Activated naive CD4-positive, alpha-beta T cell treated with anti-CD3 and anti-CD28 coated beads, Interleukin-2, amount 50 U/mL, for 72 hours (primary cell): ENCODE measurements at regions not wholly inside any gene's neighbourhood (a gene's known extent, or its start where the extent isn't known, plus 50 kb on each side); places are given as distances from the start of the nearest gene placed in this dataset.

Source experiments
- ATAC-seq, 2 donors: fragments of 150-1000 bp; cut with Tn5 transposase; 2 replicates each; pipeline ENCODE4 v1.10.0; 2021; ENCODE audit warnings: mild to moderate bottlenecking in 2 of 2, moderate library complexity in 2 of 2
- DNase-seq, 2 donors: peaks; one replicate each; pipeline ENCODE4 v3.0.0; 2021 to 2022; ENCODE audit warnings: low spot score in 2 of 2
- H3K27ac Mint-ChIP-seq, 2 donors: one replicate each; pipeline ENCODE4 v1.8.0; 2022; ENCODE audit warnings: mild to moderate bottlenecking in 2 of 2, mixed read lengths in 2 of 2
- H3K36me3 Mint-ChIP-seq, 2 donors: one replicate each; pipeline ENCODE4 v1.8.0; 2022; ENCODE audit warnings: mixed read lengths in 2 of 2
- H3K9me3 Mint-ChIP-seq, 2 donors: one replicate each; pipeline ENCODE4 v1.8.0; 2022; ENCODE audit warnings: mixed read lengths in 2 of 2

DNA sequence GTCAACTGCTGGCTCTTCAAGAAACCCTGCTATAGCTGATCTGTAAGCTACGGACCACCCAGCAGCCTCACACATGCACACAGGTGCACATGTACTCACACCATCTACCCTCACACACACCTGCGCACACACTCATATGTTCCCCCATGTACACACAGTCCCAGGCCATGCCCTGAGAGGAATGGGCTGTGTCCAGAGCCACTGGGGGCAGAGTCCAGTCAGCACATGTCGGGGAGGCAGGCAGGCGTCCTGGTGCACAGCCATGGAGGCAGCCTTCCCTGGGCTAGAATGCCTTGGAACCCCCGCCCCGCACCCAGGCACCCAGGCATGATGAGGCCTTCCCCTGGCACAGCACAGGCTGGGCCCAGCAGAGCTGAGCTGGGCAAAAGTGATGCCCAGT lies 58.3 kb upstream of the DLK1 start:
- Mint-ChIP-seq H3K27ac (no peak overlapping the region), H3K9me3 (no peaks in the 10 kb centered on the region)

DNA sequence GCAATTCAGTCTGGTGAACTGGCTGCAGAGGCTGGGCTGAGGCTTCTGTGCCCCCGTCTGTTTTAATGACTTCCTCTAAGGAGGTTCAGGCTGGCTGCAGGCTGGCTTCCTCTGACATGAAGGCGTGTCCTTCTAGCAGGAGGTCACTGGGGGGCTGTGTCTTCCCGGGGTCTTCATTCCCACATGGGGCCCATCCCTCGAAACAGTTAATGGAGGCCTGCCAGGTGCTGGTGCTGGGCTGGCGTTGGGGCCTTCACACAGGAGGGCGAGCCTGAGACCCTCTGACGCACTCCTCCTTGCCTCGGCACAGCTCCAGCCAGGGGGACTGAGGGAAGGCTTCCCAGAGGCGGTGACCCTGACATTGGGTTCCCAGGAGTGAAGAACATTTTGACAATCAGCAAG lies 57.7 kb upstream of the DLK1 start:
- Mint-ChIP-seq H3K36me3 (no peaks in the 10 kb centered on the region), H3K9me3 (no peaks in the 10 kb centered on the region), H3K27ac (no peak overlapping the region)
- ATAC-seq, result no peak
- DNase-seq, result no peak

More for the DNA sequence above, 58.3 kb upstream of the DLK1 start:
- ATAC-seq (peak in 1 of 2 donors; percentile 5), DNase-seq (no peak)
- no peaks in the 10 kb centered on the region for H3K36me3 Mint-ChIP-seq

DNA sequence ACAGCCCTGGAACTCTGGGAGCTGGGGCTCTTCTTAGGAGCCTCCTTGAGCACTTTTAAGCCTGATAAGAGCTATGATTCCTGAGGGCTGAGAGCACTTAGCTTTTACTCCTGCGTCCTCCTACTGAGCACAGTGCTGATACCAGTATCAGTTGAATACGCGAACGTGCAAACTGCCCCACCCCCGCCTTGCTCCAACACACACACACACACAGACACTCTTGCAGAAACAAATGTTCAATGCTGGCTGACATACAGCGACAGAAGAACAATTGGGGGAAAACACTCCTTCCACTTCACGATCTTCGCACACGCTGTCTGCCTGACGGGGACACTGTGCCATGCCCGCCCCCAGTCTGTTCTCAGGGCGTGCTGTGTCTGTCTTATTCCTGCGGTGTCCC lies 57.2 kb upstream of the DLK1 start:
- Mint-ChIP-seq H3K9me3 (no peaks in the 10 kb centered on the region), H3K27ac (no peak overlapping the region), H3K36me3 (no peaks in the 10 kb centered on the region)
- no peak for ATAC-seq
- DNase-seq, result no peak

DNA sequence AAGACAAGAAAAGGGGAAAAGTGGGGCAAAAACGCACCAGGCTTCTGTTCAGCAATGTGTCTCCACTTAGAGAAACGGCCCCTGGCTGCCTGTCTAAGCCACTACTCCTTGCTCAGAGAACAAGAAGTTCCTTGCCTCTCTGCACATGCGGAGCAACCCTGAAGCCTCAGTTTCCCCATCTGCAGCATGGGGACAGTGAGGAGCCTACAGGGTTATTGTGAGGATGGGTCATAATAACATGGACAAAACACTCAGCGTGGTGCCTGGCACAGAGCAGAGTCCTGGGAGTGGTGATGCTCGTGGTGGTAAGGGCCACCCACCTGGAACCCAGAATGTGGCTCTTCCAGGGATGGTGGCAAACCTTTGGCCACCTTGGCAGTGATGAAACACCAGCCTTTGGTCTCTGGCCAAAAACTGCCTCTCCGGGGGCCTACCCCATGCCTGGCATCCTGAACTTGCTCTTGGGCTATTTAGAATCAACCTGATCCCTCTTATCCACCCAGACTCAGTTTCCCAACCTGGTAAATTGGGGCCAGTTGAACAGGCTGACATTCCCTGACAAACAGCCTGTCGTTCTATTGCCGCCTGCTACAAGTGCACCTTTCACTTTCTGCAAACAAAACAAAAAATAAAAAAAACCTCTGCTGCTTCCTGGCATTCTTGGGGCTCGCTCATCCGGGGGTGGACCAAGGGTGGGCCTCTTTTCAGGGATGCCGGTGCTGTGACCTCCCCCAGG lies 56.5 kb upstream of the DLK1 start:
- Mint-ChIP-seq H3K36me3 (no peaks in the 10 kb centered on the region), H3K27ac (no peak overlapping the region), H3K9me3 (no peaks in the 10 kb centered on the region)
- DNase-seq (no peak), ATAC-seq (no peak)

DNA sequence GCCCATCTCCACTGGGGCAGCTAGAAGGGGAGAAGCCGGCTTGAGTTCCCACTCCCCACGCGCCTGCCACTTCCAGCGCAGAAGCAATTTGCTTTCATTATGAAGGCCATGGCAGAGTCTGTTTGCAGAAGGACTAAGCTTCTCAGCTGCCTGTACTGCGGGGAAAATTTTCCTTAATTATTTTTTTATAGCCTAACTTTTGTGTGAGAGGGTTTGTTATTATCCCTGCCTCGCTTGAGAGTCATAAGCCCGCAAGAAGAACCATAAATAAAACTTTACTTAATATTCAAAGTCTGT lies 56.0 kb upstream of the DLK1 start:
- Mint-ChIP-seq H3K27ac (no peak overlapping the region), H3K36me3 (no peaks in the 10 kb centered on the region), H3K9me3 (no peaks in the 10 kb centered on the region)
- no peak for DNase-seq
- no peak for ATAC-seq

DNA sequence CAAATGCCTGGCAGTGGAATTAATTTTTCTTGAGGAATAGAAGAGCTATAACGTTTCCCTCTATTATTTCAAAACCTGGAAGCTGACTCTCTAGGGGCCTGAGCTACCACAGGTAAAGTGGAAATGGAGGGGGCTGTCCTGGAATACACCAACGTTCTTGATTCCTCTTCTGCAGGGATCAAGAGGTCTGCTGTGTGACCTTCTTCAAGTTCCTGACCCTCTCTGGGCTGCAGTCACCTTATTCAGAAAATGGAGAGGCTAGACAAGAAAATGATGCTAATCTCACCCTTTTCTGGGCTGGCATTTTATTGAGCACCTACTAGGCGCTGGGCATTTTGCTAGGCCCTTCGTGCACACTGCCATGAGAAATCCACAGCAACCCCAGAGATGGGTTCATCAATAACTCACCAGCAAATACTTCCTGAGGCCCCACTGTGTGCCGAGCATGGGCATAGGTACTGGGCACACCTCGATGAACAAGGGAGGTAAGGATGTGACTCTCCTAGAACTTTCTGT lies 55.2 kb upstream of the DLK1 start:
- DNase-seq (no peak), ATAC-seq (no peak)
- Mint-ChIP-seq H3K9me3 (no peaks in the 10 kb centered on the region), H3K36me3 (no peaks in the 10 kb centered on the region), H3K27ac (no peak overlapping the region)

DNA sequence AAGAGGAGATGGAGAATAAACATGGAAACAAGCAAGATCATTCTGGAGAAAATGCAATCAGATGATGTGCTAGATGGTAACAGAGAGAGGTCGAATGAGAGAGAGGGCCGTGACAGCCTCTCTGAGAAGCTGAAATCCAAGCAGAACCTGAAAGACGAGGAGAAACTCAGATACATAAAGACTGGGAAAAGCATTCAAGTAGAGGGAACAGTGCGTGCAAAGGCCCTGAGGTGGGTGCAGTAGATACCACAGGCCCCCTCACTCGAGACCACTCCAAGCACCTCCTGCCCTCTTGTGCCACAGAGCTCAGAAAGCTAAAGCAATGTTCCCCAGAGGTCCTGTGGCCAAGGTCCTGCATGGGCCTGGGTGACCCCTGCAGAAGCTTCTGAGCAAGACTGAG lies 54.8 kb upstream of the DLK1 start:
- H3K36me3 Mint-ChIP-seq, result no peaks in the 10 kb centered on the region
- H3K9me3 Mint-ChIP-seq, result no peaks in the 10 kb centered on the region
- DNase-seq, result no peak
- H3K27ac Mint-ChIP-seq, result no peak overlapping the region
- no peak for ATAC-seq

DNA sequence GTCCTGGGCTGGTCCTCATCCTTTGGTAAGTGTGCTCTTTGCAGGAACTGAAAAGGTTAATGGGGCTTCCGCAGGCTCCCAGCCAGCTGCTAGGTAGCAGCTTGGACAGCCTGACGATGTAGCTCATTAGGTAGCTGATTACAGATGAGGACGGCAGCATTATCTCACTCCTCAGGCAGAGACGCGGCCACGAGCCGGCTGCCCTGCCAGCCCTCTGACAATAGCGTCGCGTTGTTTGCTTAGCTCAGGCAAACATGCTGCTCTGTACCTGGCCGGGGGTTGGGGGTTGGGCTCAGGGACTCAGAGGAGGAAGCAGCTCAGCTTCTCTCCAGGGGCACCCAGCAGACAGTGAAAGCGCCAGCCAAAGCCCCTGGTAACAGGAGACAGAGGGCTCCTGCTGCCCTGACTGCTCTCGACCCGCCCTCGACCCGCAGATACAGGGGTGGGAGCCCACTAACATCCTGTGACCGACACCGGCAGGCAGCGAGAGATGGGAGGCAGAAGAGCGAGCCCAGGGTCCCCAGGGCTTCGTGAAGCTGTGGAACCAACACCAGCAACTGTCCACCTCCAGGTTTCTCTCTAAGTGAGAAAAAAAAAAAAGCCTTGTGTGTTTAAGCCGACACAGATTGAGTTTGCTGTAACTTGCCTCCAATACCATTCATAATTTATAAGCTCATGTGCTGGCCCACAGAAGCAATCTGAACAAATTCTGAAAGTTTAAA lies 53.4 kb upstream of the DLK1 start:
- no peak for ATAC-seq
- Mint-ChIP-seq H3K36me3 (no peaks in the 10 kb centered on the region), H3K9me3 (no peaks in the 10 kb centered on the region), H3K27ac (no peak overlapping the region)
- no peak for DNase-seq

DNA sequence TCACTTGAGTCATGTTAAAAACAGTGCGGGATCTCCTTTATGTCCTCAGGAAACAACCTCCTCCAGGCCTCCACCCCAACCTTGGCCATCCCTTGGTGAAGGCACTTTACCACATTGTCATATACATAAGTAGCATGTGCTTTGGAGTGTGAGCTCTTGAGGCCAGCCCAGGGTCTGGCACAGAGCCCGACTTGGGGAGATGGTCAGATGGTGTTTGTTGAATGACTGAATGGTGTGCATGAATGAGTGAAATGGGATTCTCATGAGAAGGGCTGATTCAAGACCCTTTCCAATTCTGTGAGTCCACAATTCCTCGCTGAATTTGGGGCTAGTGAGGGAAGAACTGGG lies 52.9 kb upstream of the DLK1 start:
- no peaks in the 10 kb centered on the region for H3K9me3 Mint-ChIP-seq
- ATAC-seq, result no peak
- H3K36me3 Mint-ChIP-seq, result no peaks in the 10 kb centered on the region
- DNase-seq, result no peak
- H3K27ac Mint-ChIP-seq, result no peak overlapping the region

DNA sequence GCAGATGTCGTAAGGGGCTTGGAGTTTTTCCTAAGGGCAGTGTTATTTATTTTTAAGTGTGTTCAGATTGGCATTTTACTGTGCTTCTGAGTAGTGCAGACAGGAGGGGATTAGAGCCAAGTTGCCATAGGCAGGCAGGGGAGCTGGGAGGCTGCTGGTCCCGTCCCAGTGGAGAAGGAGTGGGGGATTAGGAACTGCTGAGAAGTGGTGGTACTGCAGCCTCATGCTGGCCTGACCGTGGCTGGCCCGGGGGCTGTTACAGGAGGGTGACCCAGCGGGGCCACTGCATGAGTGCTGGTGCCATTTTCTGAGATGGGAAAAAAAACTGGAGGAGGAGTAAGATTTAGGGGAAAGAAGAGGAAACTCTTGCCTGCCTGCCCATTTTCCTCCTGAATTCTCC lies 52.3 kb upstream of the DLK1 start:
- Mint-ChIP-seq H3K27ac (no peak overlapping the region), H3K9me3 (no peaks in the 10 kb centered on the region), H3K36me3 (no peaks in the 10 kb centered on the region)
- DNase-seq, result no peak
- ATAC-seq, result no peak

DNA sequence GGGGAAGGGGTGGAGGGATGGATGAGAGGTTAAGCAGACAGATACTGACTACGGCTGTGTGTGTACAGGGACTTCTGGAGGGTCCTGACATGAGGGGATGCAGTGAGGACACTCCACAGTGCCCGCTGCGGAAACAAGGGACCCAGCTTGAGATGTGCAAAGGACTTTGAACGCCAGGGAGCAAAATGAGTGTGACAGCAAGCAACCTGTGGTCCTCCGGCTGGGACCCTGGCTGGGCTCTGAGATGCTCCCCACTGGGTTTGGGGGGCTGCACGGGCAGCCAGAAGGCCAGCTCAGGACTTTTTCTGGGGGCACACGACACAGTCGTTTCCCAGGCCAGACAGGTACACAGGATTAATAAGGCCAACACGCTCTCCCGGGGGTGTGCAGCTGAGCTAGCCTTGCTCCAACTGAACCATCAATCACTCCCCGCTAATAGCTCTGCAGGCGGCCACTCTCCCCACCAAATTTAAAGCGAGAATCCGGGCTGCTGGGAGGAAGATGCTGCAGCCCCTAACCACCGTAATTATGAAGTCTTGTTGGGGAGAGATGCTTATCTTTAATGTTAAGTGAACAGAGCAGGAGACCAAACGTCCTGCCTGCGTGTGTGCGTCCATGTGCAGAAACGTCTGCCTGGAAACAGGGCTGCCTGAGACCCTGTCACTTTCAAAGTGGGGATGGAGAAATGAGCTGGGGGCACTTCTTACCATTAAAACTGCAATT lies 51.6 kb upstream of the DLK1 start:
- ATAC-seq (no peak), DNase-seq (no peak)
- H3K36me3 Mint-ChIP-seq, result no peaks in the 10 kb centered on the region
- H3K9me3 Mint-ChIP-seq, result no peaks in the 10 kb centered on the region
- no peak overlapping the region for H3K27ac Mint-ChIP-seq

DNA sequence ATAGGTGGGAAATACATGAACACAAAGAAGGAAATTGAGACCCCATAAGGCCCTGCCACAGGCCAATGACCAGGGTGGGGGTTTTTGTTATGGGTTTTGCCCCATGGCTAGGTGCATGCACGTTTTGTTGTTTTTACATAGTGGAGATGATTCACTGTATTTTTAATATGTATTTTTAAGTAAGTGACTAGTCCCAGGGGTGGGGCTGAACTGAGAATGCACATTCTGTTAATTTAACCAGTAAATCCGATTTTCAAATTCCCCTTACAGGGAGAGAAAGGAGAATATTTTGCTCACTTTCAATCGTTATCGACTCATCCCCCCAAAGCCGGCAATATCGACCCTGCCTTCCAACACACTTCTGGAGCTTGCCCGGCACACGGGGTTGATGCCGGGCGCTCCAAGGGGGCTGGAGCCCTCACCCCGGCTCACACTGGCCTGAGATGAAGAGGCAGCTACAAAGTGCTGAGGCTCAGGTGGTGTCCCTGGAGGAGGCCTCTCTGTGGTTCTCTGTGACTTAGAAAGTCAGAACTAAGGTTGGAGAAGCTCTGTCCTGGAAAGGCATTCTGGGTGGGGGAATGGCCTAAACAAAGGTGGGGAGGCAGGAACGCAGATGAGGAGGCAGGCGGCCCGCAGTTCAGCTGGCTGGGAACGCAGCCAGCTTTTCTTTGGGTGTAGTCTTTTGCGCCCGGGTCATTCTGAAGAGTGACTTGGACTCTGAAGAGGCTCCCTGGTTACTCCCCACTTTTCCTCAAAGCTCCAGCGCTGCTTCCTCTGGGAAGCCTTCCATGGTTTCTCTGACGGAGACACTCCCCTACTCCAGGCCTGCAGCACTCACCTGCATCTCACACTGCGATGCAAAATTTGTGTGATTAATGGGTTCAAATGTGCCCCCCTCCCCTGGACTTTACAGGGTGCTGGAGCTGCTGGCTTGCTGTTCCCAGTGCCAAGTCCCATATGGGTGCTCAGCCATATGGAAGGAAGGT lies 50.7 kb upstream of the DLK1 start:
- no peak for DNase-seq
- H3K9me3 Mint-ChIP-seq, result no peaks in the 10 kb centered on the region
- no peak overlapping the region for H3K27ac Mint-ChIP-seq
- no peaks in the 10 kb centered on the region for H3K36me3 Mint-ChIP-seq
- no peak for ATAC-seq
